MV-4-11 (cell line): ENCODE measurements at regions not wholly inside any gene's neighbourhood (a gene's known extent, or its start where the extent isn't known, plus 50 kb on each side); places are given as distances from the start of the nearest gene placed in this dataset.

Experiments
- DNase-seq: peaks from one replicate; lab custom pipeline; 2025; lab: John Stamatoyannopoulos, UW

GRCh38 chr15:94683902-94684301 is 452.5 kb downstream of the MCTP2 start:
- no peak for DNase-seq

- DNase-seq, result no peak
These were observed 459.8 kb downstream of the MCTP2 start for GRCh38 chr15:94691169-94691568.

GRCh38 chr15:94692710-94693109 is 461.3 kb downstream of the MCTP2 start:
- DNase-seq, result no peak

- no peak for DNase-seq
These were observed 468.9 kb downstream of the MCTP2 start for GRCh38 chr15:94700211-94700610.

- DNase-seq, result no peak
These were observed 470.1 kb downstream of the MCTP2 start for GRCh38 chr15:94701281-94701985.

GRCh38 chr15:94703596-94703995 is 472.2 kb downstream of the MCTP2 start:
- DNase-seq, result no peak

- DNase-seq, result no peak
These were observed 473.1 kb downstream of the MCTP2 start for GRCh38 chr15:94704421-94704820.

- no peak for DNase-seq
These were observed 473.6 kb downstream of the MCTP2 start for GRCh38 chr15:94704946-94705345.

- DNase-seq, result no peak
These were observed 478.0 kb downstream of the MCTP2 start for GRCh38 chr15:94709319-94709718.

GRCh38 chr15:94722024-94722636 is 490.8 kb downstream of the MCTP2 start:
- DNase-seq, result no peak

- DNase-seq, result no peak
These were observed 492.4 kb downstream of the MCTP2 start for GRCh38 chr15:94723801-94724200.

GRCh38 chr15:94731286-94731685 is 499.9 kb downstream of the MCTP2 start:
- no peak for DNase-seq

GRCh38 chr15:94734460-94734859 is 503.1 kb downstream of the MCTP2 start:
- DNase-seq, result no peak

GRCh38 chr15:94736236-94736635 is 504.9 kb downstream of the MCTP2 start:
- no peak for DNase-seq

GRCh38 chr15:94739639-94740038 is 508.3 kb downstream of the MCTP2 start:
- DNase-seq, result no peak

GRCh38 chr15:94740469-94740868 is 509.1 kb downstream of the MCTP2 start:
- DNase-seq, result no peak

GRCh38 chr15:94743668-94744067 is 512.3 kb downstream of the MCTP2 start:
- no peak for DNase-seq

GRCh38 chr15:94744080-94744793 is 512.9 kb downstream of the MCTP2 start:
- no peak for DNase-seq

- DNase-seq, result no peak
These were observed 514.0 kb downstream of the MCTP2 start for GRCh38 chr15:94745371-94745770.

- DNase-seq, result no peak
These were observed 516.1 kb downstream of the MCTP2 start for GRCh38 chr15:94747510-94747909.

GRCh38 chr15:94749811-94750617 is 518.7 kb downstream of the MCTP2 start:
- no peak for DNase-seq

- no peak for DNase-seq
These were observed 529.0 kb downstream of the MCTP2 start for GRCh38 chr15:94760348-94760747.
